ENCODE measurements at regions not wholly inside any gene's neighbourhood (a gene's known extent, or its start where the extent isn't known, plus 50 kb on each side); places are given as distances from the start of the nearest gene placed in this dataset.

DNA sequence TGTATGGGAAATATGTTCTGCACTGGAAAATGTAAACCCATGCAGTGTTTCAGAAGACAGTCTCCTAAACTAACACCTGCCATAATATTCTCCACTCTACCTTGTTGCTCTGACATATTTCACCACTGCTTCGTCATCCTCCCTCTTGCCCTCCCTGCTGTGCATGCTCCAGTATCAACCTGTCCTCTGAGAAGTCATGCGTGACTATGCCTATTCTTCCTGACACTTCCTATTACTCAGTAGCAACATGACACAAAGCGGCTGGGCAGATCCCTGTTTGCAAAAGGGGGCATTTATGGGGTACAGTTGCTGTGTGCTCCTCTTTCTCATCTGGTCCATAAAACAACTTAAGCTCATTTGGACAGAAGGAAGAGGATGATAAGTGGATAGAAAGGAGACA lies 805.6 kb upstream of the EEF2KMT start:
- no peak for DNase-seq (ENCODE audit: low spot score)

DNA sequence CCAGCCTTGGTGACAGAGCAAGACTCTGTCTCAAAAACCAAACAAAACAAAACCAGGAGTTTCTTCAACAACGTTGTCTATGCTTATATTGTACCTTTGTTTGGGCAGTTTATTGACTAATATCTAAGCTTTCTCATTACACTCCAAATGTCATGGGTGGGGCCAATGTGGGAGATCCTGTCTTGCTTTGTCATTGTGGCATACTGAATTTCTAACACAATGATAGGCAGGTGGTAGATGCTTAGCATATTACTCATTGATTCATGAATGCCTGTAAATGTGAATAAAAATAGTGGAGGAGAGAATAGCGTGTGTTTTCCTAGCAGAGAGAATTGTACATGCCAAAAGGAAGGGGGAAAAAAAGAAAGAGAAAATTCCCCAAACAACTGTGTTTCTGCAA lies 802.5 kb upstream of the EEF2KMT start:
- DNase-seq (ENCODE audit: low spot score): no peak

DNA sequence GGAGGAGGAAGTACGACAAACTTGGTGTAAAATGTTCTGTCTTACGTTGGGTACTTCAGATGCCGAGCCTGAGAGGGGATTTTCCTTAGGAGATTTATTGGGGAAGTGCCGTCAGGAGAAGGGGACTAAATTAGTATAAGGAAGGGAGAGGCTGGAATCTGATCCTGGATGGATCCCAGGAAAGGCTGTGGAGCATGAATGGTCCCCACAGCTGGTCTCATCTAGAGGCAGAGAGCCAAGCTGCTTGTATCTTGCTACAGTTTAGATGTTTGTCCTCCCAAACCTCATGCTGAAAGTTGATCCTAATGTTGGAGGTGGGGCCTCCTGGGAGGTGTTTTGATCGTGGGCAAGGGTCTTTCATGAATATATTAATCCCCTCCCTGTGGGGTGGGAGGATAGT lies 798.4 kb upstream of the EEF2KMT start:
- no peak for DNase-seq (ENCODE audit: low spot score)

DNA sequence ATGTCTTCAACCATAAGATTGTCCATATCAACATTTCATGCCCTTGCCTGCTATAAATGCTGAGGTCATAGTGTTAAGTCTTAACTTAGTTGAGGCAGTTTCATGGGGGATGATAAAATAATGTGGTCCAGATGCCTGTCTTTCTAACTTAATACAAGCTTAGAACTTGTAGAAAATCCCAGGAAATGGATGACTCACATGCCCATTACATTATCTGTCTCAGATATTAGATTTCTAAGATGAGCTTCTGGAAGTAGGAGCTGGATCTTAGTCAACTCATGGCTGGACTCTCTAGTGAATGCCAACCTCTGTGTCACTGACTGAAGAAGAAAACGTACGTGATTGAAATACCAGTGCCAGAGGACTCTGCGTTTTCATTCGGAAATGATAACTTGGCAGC lies 797.5 kb upstream of the EEF2KMT start:
- DNase-seq (ENCODE audit: low spot score): no peak

DNA sequence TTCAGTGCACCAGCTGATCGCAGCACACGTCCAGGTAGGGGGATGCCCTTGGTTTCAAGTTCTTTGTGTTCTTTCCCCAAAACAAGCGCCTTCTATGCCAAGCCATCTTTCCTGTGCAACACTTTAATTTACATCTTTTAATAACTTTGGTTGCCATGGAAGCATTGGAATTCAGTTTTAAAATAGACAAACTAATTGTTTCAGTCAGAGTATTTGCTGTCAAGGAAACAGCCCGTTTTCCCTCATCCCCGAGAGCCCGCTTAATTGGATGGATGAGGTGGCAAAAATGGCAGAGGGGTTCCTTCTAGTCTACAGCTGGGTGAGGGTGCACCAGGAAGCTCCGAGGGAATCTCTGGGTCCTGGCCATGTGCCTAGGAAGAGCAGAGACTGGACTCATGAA lies 793.7 kb upstream of the EEF2KMT start:
- DNase-seq (ENCODE audit: low spot score): no peak

DNA sequence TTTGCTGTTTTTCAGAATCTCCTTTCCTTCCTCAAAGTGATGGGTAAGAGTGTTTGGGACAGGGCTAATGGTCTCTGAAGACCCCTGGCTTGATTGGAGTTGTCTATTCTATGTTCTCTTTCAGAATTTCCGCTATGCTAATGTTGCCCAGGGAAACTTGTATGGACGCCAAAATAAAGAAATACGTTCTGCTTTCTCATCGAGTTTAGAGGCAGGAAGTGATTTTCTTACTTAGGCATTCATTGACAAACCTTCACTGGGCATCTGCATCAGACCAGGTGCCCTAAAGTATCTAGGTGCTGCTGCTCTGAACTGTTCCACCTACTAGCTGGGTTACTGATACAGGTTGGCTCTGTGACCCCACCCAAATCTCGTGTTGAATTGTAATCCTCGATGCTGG lies 787.9 kb upstream of the EEF2KMT start:
- DNase-seq (ENCODE audit: low spot score): no peak

DNA sequence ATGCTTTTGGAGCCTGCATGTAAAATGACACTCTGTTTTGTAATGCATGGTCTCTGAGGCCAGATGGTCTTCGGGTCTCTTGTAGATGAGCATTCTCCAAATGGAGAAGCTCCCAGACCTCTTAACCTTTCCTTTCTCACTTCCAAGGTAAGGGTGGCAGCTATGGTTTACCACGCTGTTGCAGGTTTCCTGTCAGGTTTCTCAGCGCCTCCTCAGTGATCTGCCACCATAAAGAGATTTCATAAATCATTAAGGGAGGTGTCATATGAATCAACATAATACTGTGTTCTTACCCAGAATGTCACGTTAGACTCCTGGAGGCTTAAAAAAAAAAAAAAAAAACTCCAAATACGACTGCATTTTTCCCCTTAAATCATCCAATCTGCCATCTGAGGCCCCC lies 787.4 kb upstream of the EEF2KMT start:
- no peak for DNase-seq (ENCODE audit: low spot score)

DNA sequence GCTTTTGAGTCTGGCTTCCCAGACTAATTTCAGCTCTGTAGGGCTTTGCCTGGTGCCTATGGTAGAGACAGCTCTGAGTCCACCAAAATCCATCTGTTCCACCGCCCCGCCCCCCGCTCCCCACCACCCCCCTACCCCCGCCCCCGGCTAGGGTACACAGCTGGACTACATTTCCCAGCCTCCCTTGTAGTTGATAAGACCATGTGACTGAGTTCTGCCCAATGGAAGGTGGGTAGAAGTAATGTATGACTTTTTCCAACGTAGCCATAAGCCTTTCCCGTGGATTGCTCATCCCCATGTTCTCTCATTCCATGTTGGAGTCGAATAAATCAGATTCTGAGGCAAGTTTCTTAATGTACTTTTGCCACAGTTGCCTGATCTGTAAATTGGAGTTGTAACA lies 786.7 kb upstream of the EEF2KMT start:
- no peak for DNase-seq (ENCODE audit: low spot score)

DNA sequence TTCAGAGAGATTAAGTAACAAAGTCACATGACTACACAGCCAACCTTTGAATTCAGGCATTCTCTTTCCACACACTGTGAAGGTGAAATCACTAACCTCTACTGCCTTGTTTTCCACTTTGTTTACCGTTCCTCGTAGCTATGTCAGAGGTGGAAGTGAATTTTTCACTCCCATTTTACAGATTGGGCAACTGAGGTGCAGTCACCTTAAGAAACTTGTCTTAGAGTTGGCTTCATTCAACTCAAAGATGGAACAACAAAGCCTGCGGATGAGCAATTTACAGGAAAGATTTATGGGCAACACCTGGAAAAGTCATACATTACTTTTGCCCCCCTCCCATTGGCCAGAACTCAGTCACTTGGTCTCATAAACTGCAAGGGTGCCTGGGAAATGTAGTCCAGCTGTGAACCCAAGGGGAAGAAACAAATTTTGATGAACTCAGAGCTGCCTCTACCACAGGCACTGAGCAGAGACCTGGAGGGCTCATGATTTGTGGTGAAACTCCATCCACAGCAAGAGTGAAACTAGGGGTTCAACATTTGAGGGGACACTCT lies 784.6 kb upstream of the EEF2KMT start:
- DNase-seq (ENCODE audit: low spot score): no peak

DNA sequence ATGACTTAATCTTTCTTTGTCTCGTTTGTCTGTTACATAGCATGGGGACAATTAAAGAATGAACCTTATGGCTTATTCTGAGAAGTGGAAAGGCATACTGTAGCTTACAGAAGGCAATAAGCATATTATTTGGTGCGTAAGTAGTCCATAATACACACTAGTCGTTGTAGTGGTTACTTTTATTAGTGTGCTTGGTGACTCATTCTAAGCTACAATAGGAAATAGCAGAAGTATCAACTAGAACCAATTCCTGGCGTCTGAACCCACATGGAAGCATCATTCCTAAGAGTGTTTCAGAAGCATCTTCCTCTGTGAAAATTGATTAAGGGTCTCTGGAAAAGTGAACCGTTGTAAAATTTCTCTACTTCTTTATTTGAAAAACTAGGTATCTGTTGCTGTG lies 777.8 kb upstream of the EEF2KMT start:
- DNase-seq (ENCODE audit: low spot score): no peak

DNA sequence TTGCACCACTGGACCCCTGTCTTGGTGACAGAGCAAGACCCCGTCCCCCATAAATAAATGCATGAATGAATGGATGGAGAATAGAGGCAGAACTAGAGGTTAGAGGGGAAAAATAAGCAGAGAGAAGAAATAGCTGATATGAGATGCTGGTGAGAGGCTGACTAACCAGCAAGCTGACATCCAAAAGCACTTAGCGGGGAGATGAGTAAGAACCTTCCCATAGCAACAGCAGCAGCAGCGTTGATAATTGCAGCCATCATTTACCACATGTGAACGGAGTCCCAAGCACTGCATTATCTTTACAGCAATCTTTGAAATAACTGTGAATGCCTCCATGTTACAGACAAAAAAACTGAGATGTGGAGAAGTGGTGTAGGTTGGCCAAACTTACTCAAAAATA lies 777.3 kb upstream of the EEF2KMT start:
- DNase-seq (ENCODE audit: low spot score): no peak

DNA sequence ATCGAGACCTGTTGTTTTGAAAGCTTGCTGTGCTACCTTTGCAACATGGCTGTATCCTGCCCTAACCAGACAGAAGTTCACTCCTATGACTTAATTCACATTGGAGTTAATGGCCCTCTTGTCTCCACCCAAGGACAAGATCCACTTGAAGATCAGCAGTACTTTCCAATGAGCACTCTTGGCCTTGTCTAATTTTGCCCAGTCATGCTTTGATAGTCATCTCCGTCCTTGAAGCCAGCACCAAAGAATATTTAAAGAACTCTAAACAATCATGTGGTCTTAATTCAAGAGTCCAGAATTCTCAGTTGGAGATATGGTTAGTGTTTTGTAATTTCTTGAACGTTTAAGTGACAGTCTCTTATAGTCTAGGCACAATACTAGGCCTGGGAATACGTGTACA lies 775.6 kb upstream of the EEF2KMT start:
- DNase-seq (ENCODE audit: low spot score): no peak

DNA sequence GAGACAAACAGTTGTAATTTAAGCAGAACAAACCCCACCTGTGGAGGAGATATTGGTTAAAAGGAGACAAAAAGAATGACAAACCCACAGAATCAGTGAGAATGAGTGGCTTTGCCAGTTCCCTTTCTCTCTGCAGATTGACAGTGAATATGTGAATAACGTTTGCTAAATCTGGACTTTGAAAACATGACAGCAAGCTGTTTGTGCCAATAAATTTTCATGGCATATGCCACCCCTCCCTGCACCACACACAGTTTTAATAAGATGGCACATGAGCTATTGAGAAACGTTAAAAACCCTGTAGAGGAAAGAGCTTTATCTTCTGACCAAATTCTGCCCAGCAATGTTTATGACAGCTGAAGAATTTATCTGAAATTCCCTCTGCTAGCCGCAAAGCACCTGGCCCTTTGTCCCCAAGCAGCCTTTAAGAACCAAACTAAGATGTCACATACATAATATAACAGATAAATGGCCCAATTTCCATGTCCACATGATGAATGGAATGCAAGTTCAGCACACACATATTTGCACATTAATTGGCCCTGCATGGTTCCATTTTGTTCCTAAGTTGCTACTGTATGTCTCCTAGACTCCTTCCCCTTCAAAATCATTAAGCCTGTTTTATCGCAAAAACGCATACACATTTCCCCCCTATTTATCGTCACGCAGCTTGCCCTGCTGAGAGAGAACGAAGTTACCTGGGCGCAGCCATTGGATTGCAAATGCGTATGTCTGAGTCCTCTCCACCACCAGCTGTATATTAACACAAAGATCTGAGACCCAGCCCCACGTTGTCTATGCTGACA lies 773.5 kb upstream of the EEF2KMT start:
- DNase-seq (ENCODE audit: low spot score): no peak

DNA sequence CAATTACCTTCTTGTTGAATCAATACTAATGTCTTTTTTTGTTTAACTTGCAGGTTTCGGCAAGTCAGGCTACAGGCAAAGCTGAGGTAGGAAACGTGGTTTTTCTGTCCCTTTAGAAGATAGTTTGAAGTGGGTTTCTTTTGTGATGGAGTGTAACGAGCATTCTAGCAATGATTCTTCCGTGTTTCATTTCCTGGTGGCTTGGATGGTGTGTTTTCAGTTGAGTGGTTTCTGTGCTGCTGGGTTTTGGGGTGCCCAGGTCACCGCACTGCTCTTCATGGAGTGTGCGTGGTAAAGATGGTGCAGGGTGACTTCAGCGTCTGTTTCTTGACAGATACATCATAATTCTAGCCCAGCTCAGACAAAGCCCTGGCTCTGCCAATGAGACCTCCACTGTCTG lies 769.7 kb upstream of the EEF2KMT start:
- DNase-seq (ENCODE audit: low spot score): no peak

DNA sequence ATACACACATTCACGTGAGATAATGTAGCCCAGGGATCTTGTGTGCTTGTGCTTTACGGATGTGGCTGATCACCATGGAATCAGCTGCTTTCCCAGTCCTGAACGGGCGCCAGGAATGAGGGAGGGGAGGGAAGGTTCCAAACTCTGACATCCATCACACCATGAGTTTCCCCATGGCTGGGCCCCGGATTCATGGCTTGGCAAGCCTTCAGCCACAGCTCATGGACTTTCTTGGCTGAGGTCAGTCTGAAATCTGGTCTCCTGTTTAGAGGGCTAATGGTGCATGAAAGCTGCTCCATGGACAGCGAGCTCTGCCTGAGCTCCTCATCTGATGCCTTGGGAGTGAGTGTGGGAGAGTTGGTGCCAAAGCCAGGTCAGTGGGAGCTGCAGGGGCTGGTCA lies 767.6 kb upstream of the EEF2KMT start:
- no peak for DNase-seq (ENCODE audit: low spot score)

DNA sequence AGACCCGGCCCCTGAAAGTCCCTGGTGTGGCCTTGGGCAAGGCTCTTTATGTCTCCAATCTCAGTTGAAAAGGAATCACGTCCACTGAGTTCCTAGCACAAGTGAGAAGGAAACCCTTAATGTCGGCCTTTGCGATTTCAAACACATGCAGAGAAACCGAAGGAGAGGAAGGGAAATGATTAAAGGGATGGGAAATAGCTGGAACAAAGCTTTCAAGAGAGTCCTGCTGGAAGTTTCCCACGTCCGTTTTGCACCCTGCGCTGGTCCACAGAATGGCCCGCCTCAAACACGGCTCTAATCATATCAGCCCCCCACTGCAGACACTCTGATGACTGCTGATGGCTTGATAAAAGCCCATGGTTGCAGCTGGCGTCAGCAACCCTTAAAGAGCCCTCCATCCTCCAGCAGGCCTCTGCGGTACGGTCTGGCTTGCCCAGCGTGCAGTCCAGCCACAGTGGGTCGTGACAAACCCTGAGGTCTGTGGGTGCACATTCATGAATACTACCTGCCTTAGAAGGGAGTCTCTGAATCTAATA lies 765.5 kb upstream of the EEF2KMT start:
- no peak for DNase-seq (ENCODE audit: low spot score)

DNA sequence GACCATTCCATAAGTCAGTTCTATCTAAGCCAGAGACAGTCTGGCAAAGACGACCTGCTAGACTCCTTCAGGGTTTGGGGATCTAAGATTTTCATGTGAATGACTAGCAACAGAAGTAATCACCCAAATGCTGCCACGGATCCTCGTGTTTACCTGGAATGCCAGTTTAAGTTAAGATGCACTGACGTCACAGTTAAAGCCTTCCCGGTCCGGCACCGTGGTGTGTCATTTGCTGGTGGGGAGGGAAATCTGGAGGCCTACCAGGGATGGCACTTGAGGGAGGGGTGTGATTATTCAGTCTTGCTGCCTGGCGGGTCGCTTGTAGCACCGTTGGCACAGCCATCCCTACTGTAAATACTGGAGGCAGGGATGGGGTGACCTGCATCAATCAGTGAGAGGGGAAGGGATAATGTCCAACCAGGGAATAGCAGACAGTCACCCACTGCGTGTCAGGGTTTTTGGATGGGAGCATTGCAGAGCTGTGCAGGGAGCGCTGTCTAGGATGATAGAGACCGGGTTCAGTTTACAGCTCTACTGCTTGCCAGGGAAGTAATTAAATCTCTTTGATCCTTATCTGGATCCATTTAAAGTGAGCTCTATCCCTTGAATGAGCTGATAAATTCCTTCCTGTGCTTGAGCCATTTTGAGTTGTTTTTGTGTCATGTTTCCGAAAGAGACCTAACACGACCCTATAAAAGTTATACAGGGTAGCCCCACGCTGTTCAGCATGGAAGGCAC lies 764.7 kb upstream of the EEF2KMT start:
- no peak for DNase-seq (ENCODE audit: low spot score)

DNA sequence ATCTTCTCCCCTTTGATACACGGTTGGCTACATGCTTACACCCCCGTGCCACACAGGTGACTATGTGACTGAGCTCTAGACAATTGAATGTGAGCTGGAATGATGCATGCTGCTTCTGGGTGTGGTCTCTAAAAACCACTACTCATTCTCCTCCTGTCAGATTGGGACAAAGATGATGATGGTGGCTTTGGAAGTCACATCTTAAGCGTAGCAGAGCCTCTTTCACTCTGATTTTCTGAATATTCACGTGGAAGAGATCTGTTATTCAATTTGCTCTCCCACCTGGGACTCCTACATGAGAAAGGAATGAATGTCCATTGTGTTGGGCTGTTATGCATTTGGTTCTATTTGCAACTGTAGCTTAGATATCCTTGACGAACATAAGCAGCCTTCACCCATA lies 763.6 kb upstream of the EEF2KMT start:
- no peak for DNase-seq (ENCODE audit: low spot score)

DNA sequence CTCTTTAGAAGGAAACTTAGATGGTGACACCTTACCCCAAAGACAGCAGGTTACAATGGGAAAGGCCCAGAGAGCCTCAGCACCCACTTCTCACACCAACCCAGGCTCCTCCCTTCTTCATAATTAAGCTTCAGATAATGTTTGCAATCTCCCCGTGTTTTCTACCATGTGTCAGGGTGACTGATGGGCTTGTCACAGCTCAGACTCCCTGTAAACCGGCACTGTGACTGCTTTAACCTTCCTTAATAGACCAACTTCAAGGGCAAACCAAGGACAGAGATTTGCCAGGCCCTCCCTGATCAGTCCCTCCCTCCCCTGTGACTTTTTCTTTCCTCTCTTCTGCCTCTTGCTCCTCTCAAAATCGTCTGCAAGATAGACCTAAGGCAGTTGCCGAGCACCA lies 760.6 kb upstream of the EEF2KMT start:
- DNase-seq (ENCODE audit: low spot score): no peak

DNA sequence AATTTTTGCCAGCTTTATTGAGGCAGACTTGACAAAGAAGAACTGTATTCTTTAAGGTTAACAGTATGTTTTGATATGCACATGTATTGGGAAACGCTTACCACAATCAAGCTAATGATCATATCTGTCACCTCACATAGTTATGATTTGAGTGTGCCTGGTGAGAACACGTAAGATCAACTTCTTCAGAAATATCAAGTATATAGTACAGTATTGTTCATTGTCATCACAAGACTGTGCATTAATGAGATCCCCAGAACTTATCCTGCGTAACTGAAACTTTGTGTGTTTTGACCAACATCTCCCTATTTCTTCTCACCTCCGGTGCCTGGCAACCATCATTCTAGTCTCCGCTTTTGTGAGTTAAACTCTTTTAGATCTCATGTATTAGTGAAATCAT lies 756.4 kb upstream of the EEF2KMT start:
- DNase-seq (ENCODE audit: low spot score): no peak

DNA sequence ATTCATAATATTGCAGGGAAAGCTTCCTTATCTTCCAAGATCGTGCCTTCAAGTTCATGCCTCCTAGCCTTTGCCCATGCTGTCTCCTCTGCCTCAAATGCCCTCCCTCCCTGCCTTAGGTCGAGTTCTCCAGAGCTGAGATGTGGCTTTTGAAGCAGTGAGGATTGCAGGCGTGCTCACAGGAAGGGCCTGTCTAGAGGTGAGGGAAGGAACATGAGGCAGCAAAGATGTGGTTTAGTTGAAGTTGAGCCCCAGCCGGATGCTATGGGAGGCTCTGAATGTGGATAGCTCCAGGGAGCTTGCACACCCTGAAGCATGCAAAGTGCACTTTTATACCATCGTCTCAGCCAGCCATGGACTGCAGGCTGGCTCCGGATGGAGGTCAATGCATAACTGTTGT lies 754.6 kb upstream of the EEF2KMT start:
- no peak for DNase-seq (ENCODE audit: low spot score)

DNA sequence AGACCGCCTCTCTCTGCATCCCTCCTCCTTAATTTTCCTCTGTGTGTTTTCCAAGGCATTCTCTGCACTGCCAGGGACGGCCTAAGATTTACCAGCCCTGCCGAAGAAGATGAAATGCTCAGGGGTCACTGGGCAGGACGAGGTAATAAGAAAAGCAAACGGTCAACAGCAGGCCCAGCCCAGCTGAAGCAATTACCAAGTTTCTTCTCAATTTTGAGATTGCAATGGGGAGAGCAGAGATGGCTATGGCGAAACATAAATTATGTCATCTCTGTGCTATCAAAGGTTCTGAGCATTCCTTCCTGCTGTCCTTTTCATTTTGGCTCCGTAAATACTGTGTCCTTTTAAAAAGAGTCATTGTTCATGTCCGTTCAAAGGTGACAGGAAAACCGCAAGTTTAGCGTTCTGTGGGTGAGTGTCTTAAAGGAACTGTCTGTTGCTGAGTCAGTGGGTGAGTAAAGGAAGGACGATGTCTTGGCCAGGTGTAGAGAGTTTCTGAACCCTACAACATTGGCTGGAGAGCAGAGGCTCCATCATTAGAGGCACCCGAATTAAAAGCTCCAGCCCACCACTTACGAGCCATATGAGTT lies 753.9 kb upstream of the EEF2KMT start:
- no peak for DNase-seq (ENCODE audit: low spot score)
